ENCODE measurements at regions not wholly inside any gene's neighbourhood (a gene's known extent, or its start where the extent isn't known, plus 50 kb on each side); places are given as distances from the start of the nearest gene placed in this dataset.

DNA sequence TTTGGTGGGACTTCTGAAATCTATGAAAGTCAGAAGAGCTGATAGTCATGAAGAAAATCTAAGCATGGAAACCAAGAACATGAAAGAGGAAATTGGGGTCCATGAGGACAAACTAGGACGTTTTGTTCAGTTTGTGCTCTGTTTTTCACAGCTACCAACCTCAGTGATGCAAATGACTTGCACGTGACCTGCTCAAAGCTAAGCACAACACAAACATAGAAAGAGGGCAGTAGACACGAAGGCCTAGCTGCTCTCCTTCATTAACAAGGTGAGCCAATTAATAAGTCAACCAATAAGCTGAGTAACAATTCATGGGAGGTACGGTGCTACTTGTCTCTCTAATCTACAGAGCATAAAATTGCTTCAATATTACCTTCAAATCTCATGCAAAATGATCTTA lies 684.1 kb downstream of the TRAM1L1 start:
- Histone ChIP-seq H3K4me1 (ENCODE audit: insufficient read depth, low read length) (no peaks in the 10 kb centered on the region; the same call in 1 of the 2 replicates), H2BK120ac (ENCODE audit: low read depth, low read length, poor library complexity, severe bottlenecking) (no peak overlapping the region), H4K5ac (ENCODE audit: insufficient read length, low read depth, low read length) (no peak overlapping the region), H3K4ac (ENCODE audit: low read depth, low read length) (no peak overlapping the region), H2BK20ac (ENCODE audit: low read depth, low read length, poor library complexity, severe bottlenecking) (no peak overlapping the region), H2BK12ac (ENCODE audit: insufficient read length, low read depth, low read length) (no peak overlapping the region), H2AK5ac (ENCODE audit: insufficient read length, low read length) (no peak overlapping the region), H3K79me1 (ENCODE audit: insufficient read depth, low read depth, low read length, poor library complexity, severe bottlenecking) (no peaks in the 10 kb centered on the region), H3K27ac (ENCODE audit: insufficient read length, low read depth, low read length) (no peak overlapping the region), H4K91ac (ENCODE audit: insufficient read length, low read depth, low read length) (no peak overlapping the region), H3K9me3 (ENCODE audit: control insufficient read depth, low read depth, low read length) (no peaks in the 10 kb centered on the region), H4K20me1 (ENCODE audit: control insufficient read depth, insufficient read depth, insufficient read length) (no peaks in the 10 kb centered on the region), H2AFZ (ENCODE audit: low read length) (no peak overlapping the region), H3K27me3 (ENCODE audit: insufficient read depth, low read length) (no peaks in the 10 kb centered on the region), H2BK15ac (ENCODE audit: low read depth, low read length) (no peak overlapping the region), H3K23me2 (ENCODE audit: insufficient read length, low read depth, low read length, poor library complexity, severe bottlenecking) (no peaks in the 10 kb centered on the region), H2BK5ac (ENCODE audit: insufficient read length, low read length) (no peak overlapping the region), H3K23ac (ENCODE audit: insufficient read length, low read depth, low read length) (no peak overlapping the region), H3K18ac (ENCODE audit: insufficient read length, low read depth, low read length) (no peak overlapping the region), H3K4me2 (ENCODE audit: insufficient read depth, insufficient read length, low read length) (no peak overlapping the region), H4K8ac (replicated peaks; ENCODE audit: insufficient read length, low read depth, low read length) (no peak overlapping the region), H3K9ac (ENCODE audit: extremely low read depth, insufficient read length, low read length) (no peak overlapping the region), H3T11ph (ENCODE audit: low read length) (no peak overlapping the region), H3K14ac (ENCODE audit: insufficient read depth, low read length) (no peak overlapping the region), H3K79me2 (ENCODE audit: insufficient read depth, low read length) (no peaks in the 10 kb centered on the region), H3K56ac (ENCODE audit: insufficient read length, low read depth, low read length) (no peak overlapping the region)
- Mint-ChIP-seq H3K4me3 (no peak overlapping the region), H3K27ac (no peak overlapping the region), H3K27me3 (ENCODE audit: low read depth) (no peaks in the 10 kb centered on the region), H3K4me1 (peaks cover 7 to 14% of the 10 kb centered on the region in 2 experiments), H3K9me3 (no peaks in the 10 kb centered on the region), H3K36me3 (ENCODE audit: insufficient read depth in 1 of 3, low read depth in 3 of 3) (no peaks in the 10 kb centered on the region; a peak in 1 of 7 replicates)
- DNase-seq, result no peak
- WGBS (ENCODE audit: extremely low coverage, insufficient read length, low lambda C conversion rate), result no CpG with 5 or more reads among the region's 4 CpGs
- TF ChIP-seq, protein P1, sequence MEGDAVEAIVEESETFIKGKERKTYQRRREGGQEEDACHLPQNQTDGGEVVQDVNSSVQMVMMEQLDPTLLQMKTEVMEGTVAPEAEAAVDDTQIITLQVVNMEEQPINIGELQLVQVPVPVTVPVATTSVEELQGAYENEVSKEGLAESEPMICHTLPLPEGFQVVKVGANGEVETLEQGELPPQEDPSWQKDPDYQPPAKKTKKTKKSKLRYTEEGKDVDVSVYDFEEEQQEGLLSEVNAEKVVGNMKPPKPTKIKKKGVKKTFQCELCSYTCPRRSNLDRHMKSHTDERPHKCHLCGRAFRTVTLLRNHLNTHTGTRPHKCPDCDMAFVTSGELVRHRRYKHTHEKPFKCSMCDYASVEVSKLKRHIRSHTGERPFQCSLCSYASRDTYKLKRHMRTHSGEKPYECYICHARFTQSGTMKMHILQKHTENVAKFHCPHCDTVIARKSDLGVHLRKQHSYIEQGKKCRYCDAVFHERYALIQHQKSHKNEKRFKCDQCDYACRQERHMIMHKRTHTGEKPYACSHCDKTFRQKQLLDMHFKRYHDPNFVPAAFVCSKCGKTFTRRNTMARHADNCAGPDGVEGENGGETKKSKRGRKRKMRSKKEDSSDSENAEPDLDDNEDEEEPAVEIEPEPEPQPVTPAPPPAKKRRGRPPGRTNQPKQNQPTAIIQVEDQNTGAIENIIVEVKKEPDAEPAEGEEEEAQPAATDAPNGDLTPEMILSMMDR (conservative IDR thresholded peaks at IDR 0.05), result no peak
